NT2/D1 (cell line): ENCODE measurements at regions not wholly inside any gene's neighbourhood (a gene's known extent, or its start where the extent isn't known, plus 50 kb on each side); places are given as distances from the start of the nearest gene placed in this dataset.

ENCODE experiments used
- DNase-seq: peaks from one replicate; pipeline ENCODE4 v3.0.0-alpha.2; 2011; ENCODE audit warnings: low read depth, low spot score
- H3K27me3 ChIP-seq: 2 replicates; pipeline ENCODE4 v1.6.0; 2011; ENCODE audit warnings: mild to moderate bottlenecking; ENCODE audit not compliant: insufficient read length, insufficient read depth
- H3K36me3 ChIP-seq: 2 replicates; pipeline ENCODE4 v1.6.1; 2011; ENCODE audit warnings: mild to moderate bottlenecking, low read length, mixed read lengths; ENCODE audit not compliant: insufficient read depth, insufficient read length
- H3K4me1 ChIP-seq: 2 replicates; pipeline ENCODE4 v1.5.1; 2011; ENCODE audit not compliant: insufficient read depth, insufficient read length
- H3K4me3 ChIP-seq: 2 replicates; pipeline ENCODE4 v1.5.1; 2011; ENCODE audit warnings: low read depth; ENCODE audit not compliant: insufficient read length
- H3K9ac ChIP-seq: 2 replicates; pipeline ENCODE4 v1.6.0; 2011; ENCODE audit warnings: low read depth; ENCODE audit not compliant: insufficient read length
- H3K9me3 ChIP-seq: 2 replicates; pipeline ENCODE4 v1.5.1; 2011; ENCODE audit warnings: mild to moderate bottlenecking, low read length; ENCODE audit not compliant: insufficient read depth
- SUZ12 ChIP-seq: IDR thresholded peaks from 2 replicates; pipeline ENCODE4 v1.6.1; 2011; ENCODE audit not compliant: insufficient read length, insufficient read depth; ENCODE audit errors: extremely low read depth
- YY1 ChIP-seq: IDR thresholded peaks from 2 replicates; pipeline ENCODE4 v1.6.1; 2011; ENCODE audit not compliant: insufficient read length, insufficient read depth
- ZNF274 ChIP-seq: IDR thresholded peaks from 2 replicates; pipeline ENCODE4 v1.6.1; 2011; ENCODE audit warnings: mild to moderate bottlenecking, low read depth, low read length

DNA sequence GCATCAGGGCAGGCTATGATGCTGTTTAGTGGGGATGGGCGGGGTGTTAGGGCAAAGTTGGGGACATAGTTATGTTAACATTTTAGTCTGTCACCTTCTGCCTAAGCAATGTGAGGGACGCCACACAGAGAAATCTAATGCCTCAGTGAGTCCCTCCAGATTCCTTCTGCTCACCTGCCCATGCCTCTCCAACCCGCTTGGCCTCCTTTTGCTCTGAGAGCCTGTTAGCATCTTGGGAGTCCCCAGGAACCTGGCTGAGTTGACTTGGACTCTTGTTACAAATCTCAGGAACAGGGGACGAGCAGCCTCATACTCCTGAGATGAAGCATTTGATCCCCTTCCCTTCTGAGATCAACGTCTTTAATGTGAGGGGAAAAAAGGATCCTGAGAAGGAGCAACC lies 336.8 kb downstream of the CCSER2 start:
- no peak overlapping the region for H3K9ac ChIP-seq
- no peak overlapping the region for H3K4me3 ChIP-seq
- no peaks in the 10 kb centered on the region for H3K27me3 ChIP-seq
- TF ChIP-seq SUZ12 (no peak), ZNF274 (no peak), YY1 (no peak)
- no peaks in the 10 kb centered on the region for H3K4me1 ChIP-seq
- no peak for DNase-seq
- H3K36me3 ChIP-seq = no peaks in the 10 kb centered on the region
- H3K9me3 ChIP-seq = no peaks in the 10 kb centered on the region

DNA sequence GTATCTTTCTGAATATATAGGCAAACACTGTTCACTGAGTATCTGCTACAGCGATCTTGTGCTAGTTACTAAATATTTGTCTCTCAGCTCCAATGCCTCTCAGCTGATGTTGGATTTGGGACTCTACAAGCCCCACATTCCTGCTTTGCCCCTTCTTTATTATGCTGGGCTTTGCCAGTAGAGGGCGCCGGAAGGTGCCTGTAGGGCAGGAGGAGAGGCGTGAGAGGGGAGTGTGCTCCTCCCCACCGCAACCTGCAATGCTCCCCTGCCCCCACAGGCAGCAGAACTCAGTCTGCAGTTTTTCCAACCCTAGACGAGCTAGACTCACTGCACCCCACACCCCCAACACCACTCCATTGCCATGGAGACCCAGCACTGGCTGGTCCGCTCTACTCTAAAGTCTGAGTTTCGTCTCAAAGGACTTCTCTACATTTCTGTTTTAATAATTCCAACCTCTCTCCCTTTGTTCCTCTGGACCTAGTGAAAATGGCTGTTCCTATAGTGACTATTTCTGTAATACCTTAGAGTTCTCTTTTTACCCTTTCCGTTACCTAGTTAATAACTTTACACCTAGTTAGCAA lies 337.6 kb downstream of the CCSER2 start:
- TF ChIP-seq SUZ12 (no peak), YY1 (no peak), ZNF274 (no peak)
- DNase-seq = peak; percentile 15
- H3K4me3 ChIP-seq = no peak overlapping the region
- H3K9me3 ChIP-seq = no peaks in the 10 kb centered on the region
- H3K36me3 ChIP-seq = no peaks in the 10 kb centered on the region
- H3K4me1 ChIP-seq = no peaks in the 10 kb centered on the region
- H3K27me3 ChIP-seq = no peaks in the 10 kb centered on the region
- no peak overlapping the region for H3K9ac ChIP-seq

DNA sequence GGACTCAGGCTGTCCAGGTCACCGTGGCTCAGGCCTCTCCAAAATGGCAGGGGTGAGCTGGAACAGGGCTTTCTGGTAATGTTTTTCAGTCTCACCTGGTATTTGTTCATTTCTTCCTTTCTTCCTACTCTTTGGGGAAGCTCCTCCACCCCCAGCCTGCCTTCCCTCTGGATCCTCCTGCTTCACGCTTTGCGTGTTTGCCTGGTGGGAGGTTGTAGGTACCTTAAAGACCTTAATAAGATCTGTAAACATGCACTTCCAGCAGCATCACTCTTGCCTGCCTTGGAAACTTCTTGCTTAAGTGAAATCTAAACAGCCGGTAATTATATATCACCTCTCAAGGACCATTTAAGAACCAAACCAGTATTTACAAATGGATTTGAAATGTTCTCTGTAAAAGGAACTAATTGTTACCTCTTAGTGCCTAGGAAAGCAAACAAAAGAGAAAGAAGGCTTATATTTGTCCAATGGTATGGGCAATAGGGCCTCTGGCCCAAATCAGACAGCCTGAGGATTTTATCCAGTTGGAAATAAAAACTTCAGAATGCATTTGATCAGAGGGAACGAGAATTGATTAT lies 339.9 kb downstream of the CCSER2 start:
- no peak for TF ChIP-seq YY1
- TF ChIP-seq ZNF274 = no peak
- TF ChIP-seq SUZ12 = no peak
- Histone ChIP-seq H3K4me3 (no peak overlapping the region), H3K27me3 (no peaks in the 10 kb centered on the region), H3K36me3 (no peaks in the 10 kb centered on the region), H3K4me1 (no peaks in the 10 kb centered on the region), H3K9me3 (no peaks in the 10 kb centered on the region), H3K9ac (no peak overlapping the region)
- DNase-seq = no peak

GRCh38 chr10:84675060-84675459 lies 346.7 kb downstream of the CCSER2 start:
- TF ChIP-seq SUZ12 = no peak
- no peak for TF ChIP-seq ZNF274
- no peak for DNase-seq
- Histone ChIP-seq H3K9ac (no peak overlapping the region), H3K27me3 (no peaks in the 10 kb centered on the region), H3K4me3 (no peak overlapping the region), H3K9me3 (no peaks in the 10 kb centered on the region), H3K4me1 (no peaks in the 10 kb centered on the region), H3K36me3 (no peaks in the 10 kb centered on the region)

- DNase-seq = no peak
- no peak overlapping the region for H3K4me3 ChIP-seq
- no peaks in the 10 kb centered on the region for H3K9me3 ChIP-seq
- no peaks in the 10 kb centered on the region for H3K36me3 ChIP-seq
- no peaks in the 10 kb centered on the region for H3K4me1 ChIP-seq
- TF ChIP-seq SUZ12 (no peak), YY1 (no peak), ZNF274 (no peak)
- no peak overlapping the region for H3K9ac ChIP-seq
- H3K27me3 ChIP-seq = no peaks in the 10 kb centered on the region
Observed at GRCh38 chr10:84676536-84676935, 348.1 kb downstream of the CCSER2 start.

DNA sequence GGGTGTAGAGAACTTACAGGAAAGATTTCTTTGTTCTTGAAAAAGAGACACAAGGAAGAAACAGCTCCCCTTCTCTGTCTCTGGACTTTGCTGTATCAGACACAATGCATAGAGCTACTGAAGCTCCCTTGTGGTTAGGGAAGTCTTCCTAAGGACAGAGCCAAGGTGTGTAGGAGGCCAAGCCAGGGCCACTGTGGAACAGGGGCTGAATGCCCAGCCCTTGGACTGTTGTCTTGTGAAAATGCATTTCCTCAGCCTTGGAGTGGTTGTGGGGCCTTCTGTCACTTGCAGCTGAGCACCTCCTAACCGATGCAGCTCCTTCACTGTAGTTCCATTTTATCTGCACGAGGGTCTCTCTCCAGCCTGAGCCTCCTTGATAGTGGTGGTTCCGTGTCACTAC lies 353.4 kb downstream of the CCSER2 start:
- DNase-seq = no peak
- TF ChIP-seq ZNF274 (no peak), YY1 (no peak), SUZ12 (no peak)
- H3K4me3 ChIP-seq = no peak overlapping the region
- no peaks in the 10 kb centered on the region for H3K4me1 ChIP-seq
- H3K9ac ChIP-seq = no peak overlapping the region
- H3K36me3 ChIP-seq = no peaks in the 10 kb centered on the region
- H3K27me3 ChIP-seq = no peaks in the 10 kb centered on the region
- H3K9me3 ChIP-seq = peaks cover 18% of the 10 kb centered on the region; the same call in 1 of the 2 replicates

DNA sequence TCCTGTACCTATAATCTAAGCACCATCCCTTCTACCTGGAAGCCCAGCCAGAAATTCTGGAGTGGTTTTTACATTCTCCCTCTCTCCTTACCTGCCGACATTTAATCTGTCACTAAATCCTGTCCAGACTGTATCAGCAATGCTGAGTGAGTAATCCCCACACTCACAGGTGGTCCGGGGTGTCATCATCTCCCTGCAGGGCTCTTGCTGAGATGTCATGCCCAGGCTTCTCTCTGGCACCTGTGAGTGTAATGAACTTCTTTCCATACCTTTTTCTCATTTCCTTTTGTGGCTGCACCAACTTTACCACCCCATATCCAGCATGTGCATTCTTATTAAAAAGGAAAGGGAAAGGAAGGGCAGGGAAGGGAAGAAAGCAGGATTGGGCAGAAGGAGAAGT lies 355.2 kb downstream of the CCSER2 start:
- TF ChIP-seq ZNF274 = no peak
- no peak for TF ChIP-seq SUZ12
- no peak for TF ChIP-seq YY1
- Histone ChIP-seq H3K9me3 (peaks cover 18% of the 10 kb centered on the region; the same call in 1 of the 2 replicates), H3K9ac (no peak overlapping the region), H3K36me3 (no peaks in the 10 kb centered on the region), H3K27me3 (no peaks in the 10 kb centered on the region), H3K4me1 (no peaks in the 10 kb centered on the region), H3K4me3 (no peak overlapping the region)
- no peak for DNase-seq
